ENCODE measurements at regions not wholly inside any gene's neighbourhood (a gene's known extent, or its start where the extent isn't known, plus 50 kb on each side); places are given as distances from the start of the nearest gene placed in this dataset.
"Not testable (repeated sequence)": the region's sequence is repeated elsewhere in the genome, so short reads cannot be mapped to it uniquely, and the experiment has no call there.

- Histone ChIP-seq H4K20me1 (replicated peaks; ENCODE audit: control insufficient read depth, insufficient read depth, low read length) (no peaks in the 10 kb centered on the region), H3K4me3 (no peak overlapping the region), H3K9me1 (ENCODE audit: control insufficient read depth, insufficient read depth, low read length) (no peaks in the 10 kb centered on the region), H2AFZ (ENCODE audit: low read depth, low read length) (no peak overlapping the region), H3K27me3 (ENCODE audit: control insufficient read depth in 2 of 2, insufficient read depth in 2 of 2, low read length in 2 of 2) (peaks cover 5 to 14% of the 10 kb centered on the region in 2 experiments; a peak in 2 of 5 replicates), H3K4me1 (replicated peaks in 1 of 2; ENCODE audit: control insufficient read depth in 2 of 2, insufficient read depth in 2 of 2, low read length in 2 of 2) (no peaks in the 10 kb centered on the region), H3K4me2 (ENCODE audit: insufficient read depth, low read length) (no peak overlapping the region), H3K36me3 (ENCODE audit: control insufficient read depth, insufficient read depth, low read length) (no peaks in the 10 kb centered on the region), H3K9me3 (replicated peaks; ENCODE audit: control insufficient read depth, insufficient read depth, low read depth, low read length) (no peaks in the 10 kb centered on the region), H3K79me2 (ENCODE audit: control insufficient read depth, insufficient read depth, low read length) (no peaks in the 10 kb centered on the region), H3K27ac (ENCODE audit: extremely low read depth, low read depth, low read length) (no peak overlapping the region), H3K9ac (ENCODE audit: insufficient read depth in 1 of 2, low read depth in 2 of 2, low read length in 2 of 2) (no peak overlapping the region)
- FAIRE-seq (no peak), ATAC-seq (no peak), DNase-seq (ENCODE audit: extremely low read depth in 1 of 4, low spot score in 3 of 4) (no peak)
- in situ Hi-C loops (cut with MboI) (no loop called here), intact Hi-C loops (cut with micrococcal nuclease) (no loop called here)
- CTCF ChIA-PET (ENCODE audit: low intra/inter-chr PET ratio), result no interaction called here
- POLR2A ChIA-PET, result no interaction called here
- WGBS (ENCODE audit: insufficient coverage, low coverage, missing lambda C conversion rate), result 0% methylated on average over 2 of the region's 2 CpGs
- no TSS peak for BruUV-seq (replicated peaks)
- no peak for TF ChIP-seq ZEB2 (IDR thresholded peaks at IDR 0.05)
- TF ChIP-seq ZNF57 (CRISPR knock-in tag; IDR thresholded peaks at IDR 0.05), result no peak
- TF ChIP-seq SRSF1 (IDR thresholded peaks at IDR 0.05; ENCODE audit: low read depth, low read length), result no peak
- no peak for TF ChIP-seq ZNF3 (CRISPR knock-in tag; IDR thresholded peaks at IDR 0.05)
- TF ChIP-seq MTA1 (IDR thresholded peaks at IDR 0.05; ENCODE audit: borderline replicate concordance), result no peak
Observed at GRCh38 chr3:150124142-150124541, 153.4 kb upstream of the PFN2 start.

- not testable (repeated sequence) for BruUV-seq (replicated peaks)
- 0% methylated on average over 2 of the region's 2 CpGs for WGBS (ENCODE audit: insufficient coverage, low coverage, missing lambda C conversion rate)
Observed at GRCh38 chr3:150123249-150123648, 152.6 kb upstream of the PFN2 start.

More at GRCh38 chr3:150123249-150123648, 152.6 kb upstream of the PFN2 start:
- H3K79me2 ChIP-seq (ENCODE audit: control insufficient read depth, insufficient read depth, low read length); H3K4me3 ChIP-seq; FAIRE-seq; H3K4me2 ChIP-seq (ENCODE audit: insufficient read depth, low read length); DNase-seq (ENCODE audit: extremely low read depth in 1 of 4, low spot score in 3 of 4); H2AFZ ChIP-seq (ENCODE audit: low read depth, low read length); intact Hi-C loops (cut with micrococcal nuclease); H3K9ac ChIP-seq (ENCODE audit: insufficient read depth in 1 of 2, low read depth in 2 of 2, low read length in 2 of 2); H4K20me1 ChIP-seq (replicated peaks; ENCODE audit: control insufficient read depth, insufficient read depth, low read length); H3K9me3 ChIP-seq (replicated peaks; ENCODE audit: control insufficient read depth, insufficient read depth, low read depth, low read length); ATAC-seq; POLR2A ChIA-PET; CTCF ChIA-PET (ENCODE audit: low intra/inter-chr PET ratio); in situ Hi-C loops (cut with MboI); H3K9me1 ChIP-seq (ENCODE audit: control insufficient read depth, insufficient read depth, low read length); H3K27ac ChIP-seq (ENCODE audit: extremely low read depth, low read depth, low read length); H3K4me1 ChIP-seq (replicated peaks in 1 of 2; ENCODE audit: control insufficient read depth in 2 of 2, insufficient read depth in 2 of 2, low read length in 2 of 2); H3K36me3 ChIP-seq (ENCODE audit: control insufficient read depth, insufficient read depth, low read length): not testable (repeated sequence)
- H3K27me3 ChIP-seq (ENCODE audit: control insufficient read depth in 2 of 2, insufficient read depth in 2 of 2, low read length in 2 of 2), result peaks cover 5 to 13% of the 10 kb centered on the region in 2 experiments; a peak in 2 of 5 replicates
